C4-2B (cell line): ENCODE measurements at regions not wholly inside any gene's neighbourhood (a gene's known extent, or its start where the extent isn't known, plus 50 kb on each side); places are given as distances from the start of the nearest gene placed in this dataset.

Experiments
- ZFX ChIP-seq: fragments of 450-650 bp; IDR thresholded peaks from 2 replicates; pipeline ENCODE4 v1.6.1; 2017
- TF ChIP-seq, protein P1 (sequence below): fragments of 450-650 bp; conservative IDR thresholded peaks from 2 replicates; pipeline ENCODE4 v1.5.1; 2017; ENCODE audit warnings: mild to moderate bottlenecking

DNA sequence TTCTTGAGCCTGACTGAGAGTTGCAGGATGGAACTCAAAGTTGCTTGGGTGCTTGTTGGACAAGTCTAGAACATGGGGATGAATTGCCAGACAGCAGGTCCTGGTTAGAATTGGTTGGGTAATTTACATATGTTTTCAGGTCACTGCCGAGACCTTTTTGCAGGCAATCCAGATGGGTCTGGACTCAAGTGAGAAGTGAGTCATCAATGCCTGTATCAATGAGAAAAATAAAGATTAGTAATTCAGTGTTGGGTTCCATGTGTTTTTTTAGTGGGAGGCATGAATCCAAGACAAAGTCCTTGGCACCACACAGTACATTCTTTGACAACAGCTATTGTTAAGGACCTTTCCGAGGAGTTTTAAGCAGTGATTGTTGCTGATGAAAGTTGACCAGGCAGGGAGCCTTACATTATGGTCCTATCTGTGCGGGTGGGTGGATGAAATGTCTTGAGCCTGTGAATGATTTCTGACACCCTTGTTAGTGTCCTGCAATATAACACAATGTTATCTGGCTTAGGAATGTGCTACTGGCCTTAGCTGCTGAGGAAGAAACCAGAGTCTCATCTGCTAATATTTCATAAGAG lies 77.7 kb downstream of the CRYGS start:
- TF ChIP-seq, protein P1, sequence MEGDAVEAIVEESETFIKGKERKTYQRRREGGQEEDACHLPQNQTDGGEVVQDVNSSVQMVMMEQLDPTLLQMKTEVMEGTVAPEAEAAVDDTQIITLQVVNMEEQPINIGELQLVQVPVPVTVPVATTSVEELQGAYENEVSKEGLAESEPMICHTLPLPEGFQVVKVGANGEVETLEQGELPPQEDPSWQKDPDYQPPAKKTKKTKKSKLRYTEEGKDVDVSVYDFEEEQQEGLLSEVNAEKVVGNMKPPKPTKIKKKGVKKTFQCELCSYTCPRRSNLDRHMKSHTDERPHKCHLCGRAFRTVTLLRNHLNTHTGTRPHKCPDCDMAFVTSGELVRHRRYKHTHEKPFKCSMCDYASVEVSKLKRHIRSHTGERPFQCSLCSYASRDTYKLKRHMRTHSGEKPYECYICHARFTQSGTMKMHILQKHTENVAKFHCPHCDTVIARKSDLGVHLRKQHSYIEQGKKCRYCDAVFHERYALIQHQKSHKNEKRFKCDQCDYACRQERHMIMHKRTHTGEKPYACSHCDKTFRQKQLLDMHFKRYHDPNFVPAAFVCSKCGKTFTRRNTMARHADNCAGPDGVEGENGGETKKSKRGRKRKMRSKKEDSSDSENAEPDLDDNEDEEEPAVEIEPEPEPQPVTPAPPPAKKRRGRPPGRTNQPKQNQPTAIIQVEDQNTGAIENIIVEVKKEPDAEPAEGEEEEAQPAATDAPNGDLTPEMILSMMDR = no peak
- TF ChIP-seq ZFX = no peak
